CD4-positive, alpha-beta T cell (primary cell): ENCODE measurements at regions not wholly inside any gene's neighbourhood (a gene's known extent, or its start where the extent isn't known, plus 50 kb on each side); places are given as distances from the start of the nearest gene placed in this dataset.

Experiments used
- ATAC-seq: fragments of 200-7000 bp; cut with Tn5 transposase; one replicate; pipeline ENCODE4 v1.10.0; 2022; ENCODE audit warnings: mild to moderate bottlenecking; ENCODE audit not compliant: poor library complexity
- CTCF ChIA-PET: fragments of 350-600 bp; sonication (Branson Sonifier 250); formaldehyde crosslinking; loops from one replicate; lab custom pipeline; 2021; ENCODE audit warnings: antibody characterized with exemption, inconsistent platforms; lab: Charles Lee
- POLR2A ChIA-PET: fragments of 350-600 bp; sonication (Branson Sonifier 250); formaldehyde crosslinking; loops from one replicate; lab custom pipeline; 2021; ENCODE audit warnings: antibody characterized with exemption, inconsistent platforms; lab: Charles Lee
- DNase-seq, 14 experiments: peaks; one replicate each; pipeline ENCODE4 v3.0.0-alpha.2; 2013 to 2020; ENCODE audit warnings: mixed read lengths in 2 of 14
- H3K27ac ChIP-seq, 2 donors: one replicate each; pipeline versions ENCODE4 v1.5.1 to v1.7.0; 2013; ENCODE audit warnings: low read length in 2 of 2, low read depth in 1 of 2, mild to moderate bottlenecking in 1 of 2
- H3K27me3 ChIP-seq, 2 experiments: 1 replicate in 1 of 2; 2 replicates in 1 of 2; pipeline versions ENCODE4 v1.6.1 to v1.7.0; 2013; ENCODE audit warnings: low read length in 2 of 2, control low read depth in 1 of 2, mild to moderate bottlenecking in 1 of 2, moderate library complexity in 1 of 2; ENCODE audit not compliant: insufficient read depth in 2 of 2, control insufficient read depth in 1 of 2
- H3K36me3 ChIP-seq: one replicate; pipeline ENCODE4 v1.6.1; 2013; ENCODE audit warnings: low read length, control low read depth; ENCODE audit not compliant: insufficient read depth
- H3K4me1 ChIP-seq: one replicate; pipeline ENCODE4 v1.6.1; 2013; ENCODE audit warnings: low read length, control low read depth; ENCODE audit not compliant: insufficient read depth
- H3K4me3 ChIP-seq: one replicate; pipeline ENCODE4 v1.5.1; 2013; ENCODE audit warnings: mild to moderate bottlenecking, low read length, moderate library complexity
- H3K9me3 ChIP-seq, 2 experiments: 1 replicate in 1 of 2; 2 replicates in 1 of 2; pipeline versions ENCODE4 v1.6.1 to v1.7.0; 2013; ENCODE audit warnings: low read length in 2 of 2, mild to moderate bottlenecking in 2 of 2, control low read depth in 1 of 2, moderate library complexity in 1 of 2; ENCODE audit not compliant: control insufficient read depth in 1 of 2, insufficient read depth in 1 of 2
- H3K27ac Mint-ChIP-seq: one replicate; pipeline ENCODE4 v1.8.0; 2020; ENCODE audit warnings: mixed read lengths
- H3K27me3 Mint-ChIP-seq: one replicate; pipeline ENCODE4 v1.8.0; 2021; ENCODE audit warnings: mixed read lengths
- H3K36me3 Mint-ChIP-seq: one replicate; pipeline ENCODE4 v1.8.0; 2021; ENCODE audit warnings: low read depth, mixed read lengths
- H3K4me1 Mint-ChIP-seq: one replicate; pipeline ENCODE4 v1.8.0; 2021; ENCODE audit warnings: low read depth, mixed read lengths
- H3K4me3 Mint-ChIP-seq: one replicate; pipeline ENCODE4 v1.8.0; 2020; ENCODE audit warnings: mild to moderate bottlenecking, mixed read lengths
- H3K9me3 Mint-ChIP-seq: one replicate; pipeline ENCODE4 v1.8.0; 2020; ENCODE audit warnings: mixed read lengths
- intact Hi-C, 2 experiments: fragments of 100-400 bp; cut with DNase I in 1 of 2; cut with micrococcal nuclease in 1 of 2; formaldehyde crosslinking; loops; one replicate each; pipeline versions ENCODE4 v1.15.1 to v1.9.0; 2023 to 2025; cut with DNase I, micrococcal nuclease
- TF ChIP-seq, protein P1 (sequence below): fragments of 200-600 bp; IDR thresholded peaks from one replicate; pipeline ENCODE4 v1.8.0; 2022; ENCODE audit warnings: antibody characterized with exemption, mild to moderate bottlenecking

DNA sequence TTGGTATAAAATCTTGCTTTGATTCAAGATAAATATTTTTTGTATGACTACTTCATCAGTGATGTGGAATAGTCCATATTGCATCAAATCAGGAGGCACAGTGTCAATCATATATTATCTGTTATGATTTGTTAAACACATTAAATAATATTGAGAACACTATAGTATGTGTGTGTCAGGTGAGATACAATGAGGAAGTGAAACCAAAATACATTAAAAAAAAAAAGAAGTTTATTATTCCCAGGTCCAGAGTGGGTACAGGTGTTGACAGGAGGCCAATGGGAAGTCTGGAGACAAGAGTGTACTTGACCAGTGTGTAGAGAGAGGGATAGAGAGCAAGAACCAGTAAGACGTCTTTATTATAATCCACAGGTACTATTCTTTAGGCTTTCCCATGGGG lies 292.6 kb downstream of the FSIP2 start:
- no peaks in the 10 kb centered on the region for H3K36me3 Mint-ChIP-seq
- ChIA-PET CTCF (no interaction called here), POLR2A (no interaction called here)
- Histone ChIP-seq H3K9me3 (no peaks in the 10 kb centered on the region), H3K27ac (no peak overlapping the region), H3K4me1 (no peaks in the 10 kb centered on the region), H3K36me3 (no peaks in the 10 kb centered on the region), H3K4me3 (no peak overlapping the region), H3K27me3 (no peaks in the 10 kb centered on the region)
- H3K27me3 Mint-ChIP-seq, result no peaks in the 10 kb centered on the region
- ATAC-seq (no peak), DNase-seq (no peak)
- intact Hi-C loops, result no loop called here
- no peaks in the 10 kb centered on the region for H3K4me1 Mint-ChIP-seq
- TF ChIP-seq, protein P1, sequence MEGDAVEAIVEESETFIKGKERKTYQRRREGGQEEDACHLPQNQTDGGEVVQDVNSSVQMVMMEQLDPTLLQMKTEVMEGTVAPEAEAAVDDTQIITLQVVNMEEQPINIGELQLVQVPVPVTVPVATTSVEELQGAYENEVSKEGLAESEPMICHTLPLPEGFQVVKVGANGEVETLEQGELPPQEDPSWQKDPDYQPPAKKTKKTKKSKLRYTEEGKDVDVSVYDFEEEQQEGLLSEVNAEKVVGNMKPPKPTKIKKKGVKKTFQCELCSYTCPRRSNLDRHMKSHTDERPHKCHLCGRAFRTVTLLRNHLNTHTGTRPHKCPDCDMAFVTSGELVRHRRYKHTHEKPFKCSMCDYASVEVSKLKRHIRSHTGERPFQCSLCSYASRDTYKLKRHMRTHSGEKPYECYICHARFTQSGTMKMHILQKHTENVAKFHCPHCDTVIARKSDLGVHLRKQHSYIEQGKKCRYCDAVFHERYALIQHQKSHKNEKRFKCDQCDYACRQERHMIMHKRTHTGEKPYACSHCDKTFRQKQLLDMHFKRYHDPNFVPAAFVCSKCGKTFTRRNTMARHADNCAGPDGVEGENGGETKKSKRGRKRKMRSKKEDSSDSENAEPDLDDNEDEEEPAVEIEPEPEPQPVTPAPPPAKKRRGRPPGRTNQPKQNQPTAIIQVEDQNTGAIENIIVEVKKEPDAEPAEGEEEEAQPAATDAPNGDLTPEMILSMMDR, result no peak
- H3K27ac Mint-ChIP-seq, result no peak overlapping the region
- no peaks in the 10 kb centered on the region for H3K9me3 Mint-ChIP-seq
- H3K4me3 Mint-ChIP-seq, result no peak overlapping the region

DNA sequence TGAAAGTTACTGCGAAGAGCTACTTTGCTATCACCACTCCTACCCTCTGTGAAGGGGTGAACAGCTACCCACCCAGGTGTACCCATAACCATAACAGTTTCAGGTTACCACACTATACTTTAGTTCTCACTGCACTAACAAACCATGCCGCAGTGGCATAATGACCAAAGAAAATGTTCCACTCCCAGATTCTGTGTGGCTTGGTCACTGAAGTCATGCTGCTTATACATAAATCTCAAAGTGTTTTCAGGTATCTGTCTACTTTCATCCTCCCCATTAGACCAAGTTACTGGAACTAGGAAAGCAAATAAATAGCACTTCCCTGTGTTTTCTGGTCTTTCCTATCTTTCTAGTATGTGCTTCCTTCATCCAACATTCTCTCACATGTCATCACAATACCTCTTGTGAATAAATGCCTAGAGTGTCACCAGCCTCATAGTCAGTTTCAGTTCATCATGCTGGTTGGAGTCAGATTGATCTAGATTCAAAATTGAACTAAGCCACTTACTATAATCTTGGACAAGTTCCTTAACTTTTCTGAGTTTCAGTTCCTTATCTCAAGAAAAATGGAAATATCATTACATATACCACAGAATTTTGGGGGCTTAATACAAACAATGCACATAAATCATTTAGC lies 293.6 kb downstream of the FSIP2 start:
- Histone ChIP-seq H3K4me3 (no peak overlapping the region), H3K27ac (no peak overlapping the region), H3K36me3 (no peaks in the 10 kb centered on the region), H3K4me1 (no peaks in the 10 kb centered on the region), H3K9me3 (no peaks in the 10 kb centered on the region), H3K27me3 (no peaks in the 10 kb centered on the region)
- Mint-ChIP-seq H3K4me1 (no peaks in the 10 kb centered on the region), H3K27ac (no peak overlapping the region), H3K27me3 (no peaks in the 10 kb centered on the region), H3K4me3 (no peak overlapping the region), H3K36me3 (no peaks in the 10 kb centered on the region), H3K9me3 (no peaks in the 10 kb centered on the region)
- ChIA-PET CTCF (no interaction called here), POLR2A (no interaction called here)
- intact Hi-C loops, result no loop called here
- ATAC-seq, result no peak
- DNase-seq, result no peak
- TF ChIP-seq, protein P1, result no peak

DNA sequence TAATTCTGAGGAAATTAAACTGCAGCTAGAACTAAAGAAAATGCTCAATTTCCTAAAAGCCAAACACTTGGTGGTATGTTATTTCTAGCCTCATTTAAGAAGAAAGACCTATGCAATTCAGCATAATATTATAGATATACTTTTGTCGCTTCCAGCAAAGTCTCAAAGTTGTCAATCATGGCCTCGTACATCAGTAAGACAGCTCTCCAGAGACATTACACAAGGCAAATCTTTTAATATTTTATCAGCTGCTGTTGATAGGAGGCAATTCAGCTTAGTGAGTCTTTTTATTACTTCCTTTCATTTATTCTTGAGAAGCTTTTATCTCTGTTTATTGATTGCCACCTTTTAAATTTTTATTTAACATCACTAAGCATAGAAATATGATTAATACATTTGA lies 294.3 kb downstream of the FSIP2 start:
- Histone ChIP-seq H3K36me3 (no peaks in the 10 kb centered on the region), H3K9me3 (no peaks in the 10 kb centered on the region), H3K27me3 (no peaks in the 10 kb centered on the region), H3K4me3 (no peak overlapping the region), H3K27ac (no peak overlapping the region), H3K4me1 (no peaks in the 10 kb centered on the region)
- H3K4me1 Mint-ChIP-seq, result no peaks in the 10 kb centered on the region
- no peak overlapping the region for H3K4me3 Mint-ChIP-seq
- no peak overlapping the region for H3K27ac Mint-ChIP-seq
- no peaks in the 10 kb centered on the region for H3K9me3 Mint-ChIP-seq
- intact Hi-C loops, result no loop called here
- no peaks in the 10 kb centered on the region for H3K27me3 Mint-ChIP-seq
- CTCF ChIA-PET, result no interaction called here
- H3K36me3 Mint-ChIP-seq, result no peaks in the 10 kb centered on the region
- TF ChIP-seq, protein P1, result no peak
- POLR2A ChIA-PET, result no interaction called here
- no peak for DNase-seq
- no peak for ATAC-seq
